Ammon's horn (tissue), 1 donor: ENCODE measurements at regions not wholly inside any gene's neighbourhood (a gene's known extent, or its start where the extent isn't known, plus 50 kb on each side); places are given as distances from the start of the nearest gene placed in this dataset.
"Not testable (repeated sequence)": the region's sequence is repeated elsewhere in the genome, so short reads cannot be mapped to it uniquely, and the experiment has no call there.

ENCODE experiments used
- DNase-seq: peaks from one replicate; pipeline ENCODE4 v3.0.0-alpha.2; 2016; ENCODE audit warnings: low spot score

DNA sequence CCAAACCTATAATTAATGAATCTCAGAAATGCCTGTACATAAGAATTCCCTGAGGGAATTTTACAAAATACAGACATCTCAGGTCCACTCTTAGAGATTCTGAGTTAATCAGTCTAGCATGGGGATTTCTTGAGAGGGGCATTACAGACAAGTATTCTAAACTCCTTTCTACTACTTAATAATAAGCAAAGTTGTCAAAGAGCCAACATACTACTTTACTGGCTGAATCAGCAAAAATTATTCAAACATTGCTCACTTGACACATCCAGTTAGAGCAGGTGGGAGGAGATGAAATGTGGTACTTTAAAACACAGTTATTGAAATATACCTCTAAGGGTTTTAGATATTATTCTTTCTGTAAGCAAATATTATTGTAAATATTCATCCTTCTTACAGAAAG, 1164.7 kb downstream of the CDY2B start:
- no peak for DNase-seq

DNA sequence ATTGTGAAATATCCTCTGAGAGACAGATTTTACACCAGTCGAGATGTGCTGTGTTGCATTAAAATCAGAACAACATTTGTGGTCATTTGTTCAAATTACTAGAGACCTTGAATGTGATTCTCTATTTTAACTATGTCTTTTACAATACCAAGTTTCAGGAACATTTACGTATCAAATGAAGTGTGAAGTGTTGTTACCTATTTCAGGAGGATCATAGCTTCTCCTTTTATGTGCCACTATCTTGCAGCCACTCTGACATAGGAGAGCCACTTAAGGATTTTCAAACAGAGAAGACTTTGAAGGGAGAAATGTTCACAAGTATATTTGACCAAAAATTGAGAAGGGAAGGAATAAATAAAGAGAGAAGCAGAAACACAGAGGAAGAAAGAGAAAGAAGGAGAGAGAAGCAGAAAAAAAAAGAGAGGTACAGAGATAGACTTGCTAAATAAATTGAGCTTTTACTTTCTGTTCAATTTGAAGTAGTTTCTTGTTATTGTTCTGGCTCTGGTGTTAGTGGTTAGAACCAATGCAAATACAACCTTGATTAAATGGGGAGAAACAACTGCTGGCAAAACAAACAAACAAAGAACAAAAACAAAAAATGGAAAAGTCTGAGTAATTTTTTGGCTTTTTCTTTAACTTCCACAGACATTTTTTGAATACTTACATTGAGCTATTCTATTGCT, 1206.8 kb downstream of the CDY2B start:
- no peak for DNase-seq

DNA sequence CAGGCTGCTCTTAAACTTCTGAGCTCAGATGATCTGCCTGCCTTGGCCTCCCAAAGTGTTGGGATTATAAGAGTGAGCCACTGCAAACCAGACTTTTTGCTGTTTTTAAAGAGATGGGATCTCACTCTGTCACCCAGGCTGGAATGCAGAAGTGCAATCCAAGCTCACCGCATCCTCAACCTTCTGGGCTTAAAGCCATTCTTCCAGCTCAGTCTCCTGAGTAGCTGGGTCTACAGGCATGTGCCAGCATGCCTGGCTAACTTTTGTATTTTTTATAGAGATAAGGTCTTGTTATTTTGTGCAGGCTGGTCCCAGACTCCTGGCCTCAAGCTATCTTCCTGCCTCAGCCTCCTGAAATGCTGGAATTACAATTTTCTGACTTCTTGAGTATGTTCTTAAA, 1211.6 kb downstream of the CDY2B start:
- no peak for DNase-seq

DNA sequence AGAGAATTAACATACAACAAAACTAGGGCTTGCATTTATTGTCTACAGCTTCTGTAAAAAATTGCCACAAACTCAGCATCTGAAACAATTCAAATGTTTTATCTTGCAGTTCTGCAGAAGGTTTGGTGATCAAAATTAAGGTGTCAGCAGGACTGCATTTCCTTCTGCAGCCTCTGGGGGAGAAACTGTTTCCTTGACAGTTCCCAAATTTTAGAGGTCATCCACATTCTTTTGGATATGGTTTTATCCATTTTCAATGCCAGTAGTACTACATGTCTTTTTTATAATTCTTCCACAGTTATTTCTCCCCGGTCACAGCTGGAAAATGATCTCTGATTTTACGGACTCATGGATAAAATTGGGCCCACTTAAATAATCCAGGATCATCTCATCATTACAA, 1217.3 kb downstream of the CDY2B start:
- DNase-seq = no peak

DNA sequence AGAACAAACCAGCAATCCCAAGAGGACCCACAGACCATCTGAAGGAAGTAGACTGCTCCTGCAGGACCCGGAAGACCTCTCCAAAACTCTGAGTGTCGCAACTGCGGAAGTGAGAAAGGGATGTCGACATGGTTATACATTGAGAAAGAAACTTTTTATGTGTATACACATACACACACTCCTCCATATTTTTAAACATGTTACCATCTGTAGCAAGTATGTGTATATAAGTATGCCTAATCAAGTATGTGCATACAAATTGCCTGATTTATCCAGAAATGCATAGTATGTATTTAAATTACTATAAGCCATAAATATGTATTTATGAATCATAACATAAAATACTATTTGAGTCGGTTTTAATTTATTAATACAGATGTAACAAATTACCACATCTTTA, 1220.7 kb downstream of the CDY2B start:
- no peak for DNase-seq

DNA sequence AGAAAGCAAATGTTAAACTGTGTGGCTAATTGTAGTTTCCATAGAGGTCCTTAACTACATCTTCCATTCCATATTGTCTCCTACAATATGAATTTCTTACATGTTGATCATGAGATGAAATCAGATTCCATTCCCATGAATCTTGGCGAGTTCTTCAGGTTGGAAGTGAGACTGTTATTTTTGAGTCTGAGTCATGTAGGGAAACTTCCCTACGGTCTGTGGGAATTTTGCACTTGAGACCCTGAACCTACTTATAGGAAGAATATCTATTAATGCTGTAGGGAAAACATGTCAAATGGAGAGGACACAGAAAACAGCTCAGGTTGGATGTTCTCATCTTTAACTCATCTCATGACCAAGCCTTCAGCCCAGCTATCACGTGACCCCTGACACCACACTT, 1226.0 kb downstream of the CDY2B start:
- no peak for DNase-seq

DNA sequence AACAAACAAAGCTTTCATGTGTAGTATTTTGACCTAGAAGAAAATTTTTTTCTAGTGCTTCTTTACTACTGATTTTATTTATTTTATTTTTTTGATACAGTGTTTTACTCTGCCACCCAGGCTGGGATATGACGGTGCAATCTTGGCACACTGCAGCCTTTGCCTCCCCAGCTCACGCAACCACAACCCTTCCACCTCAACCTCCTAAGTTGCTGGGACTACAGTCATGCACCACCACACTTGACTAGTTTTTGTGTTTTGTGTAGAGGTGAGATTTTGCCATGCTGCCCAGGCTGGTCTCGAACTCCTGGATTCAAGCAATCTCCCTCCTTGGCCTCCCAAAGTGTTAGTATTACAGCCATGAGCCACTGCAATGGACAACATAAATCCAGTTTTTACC, 1234.0 kb downstream of the CDY2B start:
- DNase-seq = no peak

DNA sequence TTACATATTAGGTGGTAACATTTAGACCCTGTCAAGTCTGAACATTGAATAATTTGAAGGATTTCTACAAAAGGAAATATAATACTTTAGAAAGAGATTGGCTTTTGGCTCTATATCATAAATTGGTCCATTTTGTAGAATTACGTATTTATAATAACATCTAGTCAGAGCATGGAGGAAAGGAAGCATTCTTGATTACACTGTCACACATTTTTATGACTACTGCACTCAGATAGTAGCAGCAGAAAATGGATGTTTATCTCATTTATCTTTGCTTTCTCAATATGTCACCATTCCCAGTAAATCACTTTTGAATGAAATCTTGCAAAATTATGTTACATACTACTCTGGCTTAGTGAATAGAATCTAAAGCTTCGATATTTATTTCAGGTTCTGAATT, 1234.6 kb downstream of the CDY2B start:
- DNase-seq = no peak

DNA sequence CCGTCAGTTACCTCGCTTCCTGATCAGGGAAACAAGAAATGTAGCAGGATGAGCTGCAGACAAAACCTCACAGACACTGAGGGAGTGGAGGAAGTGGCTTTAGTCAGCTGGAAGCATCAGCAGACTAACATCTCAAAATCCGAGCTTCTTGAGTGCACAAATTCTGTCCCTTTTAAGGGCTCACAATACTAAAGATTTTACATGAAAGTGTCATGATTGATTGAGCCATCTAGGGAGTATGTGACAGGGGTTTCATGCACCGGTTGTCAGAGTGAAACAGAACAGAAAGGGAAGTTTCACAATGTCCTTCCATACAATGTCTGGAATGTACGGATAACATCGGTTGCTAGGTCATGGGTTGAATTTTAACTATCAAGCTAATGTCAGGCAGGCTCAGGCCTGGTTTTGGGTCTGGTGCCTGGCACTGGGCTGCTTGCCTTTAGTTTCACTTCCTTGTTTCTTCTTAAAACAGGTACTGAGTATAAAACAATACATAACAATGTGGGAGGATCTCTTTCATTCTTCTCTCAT, 1235.7 kb downstream of the CDY2B start:
- DNase-seq = no peak

DNA sequence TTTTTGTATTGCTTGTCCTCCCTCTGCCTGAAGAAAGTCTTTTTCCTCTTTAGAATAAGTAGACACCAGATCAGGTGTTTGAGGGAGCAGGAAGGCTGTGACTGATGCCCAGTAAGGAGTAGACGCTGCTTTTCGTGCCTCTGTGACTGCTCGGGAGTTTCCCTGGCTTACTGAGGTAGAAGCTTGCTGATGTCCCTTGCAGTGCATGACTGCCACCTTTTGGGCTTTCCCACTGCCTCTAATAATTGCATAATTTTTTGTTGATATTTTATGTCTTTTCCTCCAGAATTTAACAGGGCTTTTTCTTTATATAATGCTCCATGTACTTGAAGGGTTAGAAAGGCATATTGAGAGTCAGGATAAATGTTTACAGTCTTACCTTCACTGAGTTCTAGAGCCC, 1240.2 kb downstream of the CDY2B start:
- peak; percentile 47 for DNase-seq

DNA sequence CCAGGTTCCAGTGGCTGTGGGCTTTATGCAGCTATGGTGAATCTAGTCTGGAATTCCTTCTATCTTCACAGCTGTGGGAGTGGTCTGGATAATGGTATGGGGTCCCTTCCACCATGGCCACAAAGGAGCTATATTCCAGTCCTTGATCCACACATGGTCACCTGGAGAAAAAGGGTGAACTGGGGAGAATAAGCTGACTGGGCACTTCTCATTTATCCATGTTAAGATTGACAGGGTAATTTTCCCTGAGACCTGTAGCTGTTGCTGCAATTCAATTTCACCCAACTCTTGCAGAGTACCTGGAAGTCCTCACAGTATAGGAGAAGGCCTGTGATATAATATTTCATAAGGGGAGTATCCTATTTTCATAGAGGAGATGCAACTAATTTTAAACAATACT, 1241.3 kb downstream of the CDY2B start:
- not testable (repeated sequence) for DNase-seq

DNA sequence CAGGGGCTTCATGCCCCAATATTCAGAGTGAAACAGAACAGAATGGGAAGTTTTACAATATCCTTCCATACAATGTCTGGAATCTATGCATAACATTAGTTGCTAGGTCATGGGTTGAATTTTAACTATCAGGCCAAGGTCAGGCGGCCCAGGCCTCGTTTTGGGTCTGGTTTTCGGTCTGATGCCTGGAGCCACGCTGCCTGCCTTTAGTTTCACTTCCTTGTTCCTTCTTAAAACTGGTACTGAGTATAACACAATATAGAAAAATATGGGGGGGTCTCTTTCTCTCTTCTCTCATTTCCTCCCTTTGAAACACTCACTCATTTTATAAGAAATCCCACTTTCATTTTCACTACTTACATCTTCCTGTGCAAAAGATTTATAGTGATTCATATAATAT, 1243.8 kb downstream of the CDY2B start:
- no peak for DNase-seq

DNA sequence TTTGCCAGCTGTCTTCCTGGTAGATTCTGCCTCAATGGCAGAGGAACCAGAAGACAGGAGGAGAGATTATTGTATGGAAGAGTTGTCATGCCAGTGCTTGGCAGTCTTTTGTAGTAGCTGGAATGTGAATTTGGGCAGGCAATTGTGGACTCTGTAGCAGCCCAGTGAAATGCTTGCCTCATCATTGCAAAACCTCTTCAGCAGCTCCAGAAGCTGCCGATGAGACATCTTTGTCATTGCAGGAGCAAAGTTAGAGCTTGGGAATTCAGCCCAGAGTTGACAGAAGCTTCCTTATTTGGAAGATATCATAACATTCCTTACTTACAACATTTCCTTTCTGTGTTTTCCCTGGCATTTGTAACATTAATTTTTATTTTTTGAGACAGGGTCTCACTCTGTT, 1250.9 kb downstream of the CDY2B start:
- DNase-seq = no peak

DNA sequence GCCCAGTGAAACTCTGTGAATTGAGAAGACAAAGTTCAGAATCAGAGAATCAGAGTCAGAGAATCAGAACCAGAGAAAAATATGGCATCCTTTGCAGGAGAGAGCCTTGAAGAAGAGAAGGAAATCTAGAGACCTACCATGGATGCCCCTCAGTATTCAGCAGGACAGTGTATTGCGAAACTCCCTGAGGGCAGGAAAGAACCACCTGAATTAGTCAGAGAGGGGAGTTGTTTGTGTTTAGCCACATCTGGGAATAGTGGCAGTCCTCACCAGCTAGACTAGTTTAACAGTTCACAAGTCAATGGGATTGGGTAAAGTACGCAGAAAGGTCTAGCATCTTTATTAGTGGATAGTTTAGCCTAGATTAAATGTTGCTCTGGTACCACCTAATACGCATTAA, 1252.9 kb downstream of the CDY2B start:
- DNase-seq = no peak

DNA sequence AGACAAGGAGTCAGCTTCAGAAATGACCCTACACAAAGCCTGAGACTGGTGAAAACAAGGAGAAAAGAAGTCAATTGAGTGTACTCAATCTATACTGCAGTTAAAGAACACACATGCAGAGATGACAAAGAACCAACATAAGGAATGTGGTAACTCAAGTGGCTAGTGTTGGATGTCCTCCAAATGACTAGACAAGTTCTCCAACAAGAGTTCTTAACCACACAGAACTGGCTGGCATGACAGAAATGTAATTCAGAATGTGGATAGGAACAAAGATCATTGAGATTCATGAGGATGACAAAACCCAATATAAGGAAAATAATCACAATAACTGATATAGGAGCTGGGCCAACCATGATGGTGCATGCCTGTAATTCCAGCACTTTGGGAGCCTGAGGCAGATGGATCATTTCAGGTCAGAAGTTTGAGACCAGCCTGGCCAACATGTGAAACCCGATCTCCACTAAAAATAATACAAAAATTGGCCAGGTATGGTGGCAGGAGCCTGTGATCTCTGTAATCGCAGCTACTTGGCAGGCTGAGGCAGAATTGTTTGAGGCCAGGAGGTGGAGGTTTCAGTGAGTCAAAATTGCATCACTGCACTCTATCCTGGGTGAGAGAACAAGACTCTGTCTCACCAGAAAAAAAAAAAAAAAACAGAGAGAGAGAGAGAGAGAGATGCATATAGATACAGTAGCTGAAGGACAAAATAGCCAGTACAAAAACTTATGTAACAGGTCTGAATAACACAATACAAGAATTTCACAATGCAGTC, 1263.6 kb downstream of the CDY2B start:
- no peak for DNase-seq

DNA sequence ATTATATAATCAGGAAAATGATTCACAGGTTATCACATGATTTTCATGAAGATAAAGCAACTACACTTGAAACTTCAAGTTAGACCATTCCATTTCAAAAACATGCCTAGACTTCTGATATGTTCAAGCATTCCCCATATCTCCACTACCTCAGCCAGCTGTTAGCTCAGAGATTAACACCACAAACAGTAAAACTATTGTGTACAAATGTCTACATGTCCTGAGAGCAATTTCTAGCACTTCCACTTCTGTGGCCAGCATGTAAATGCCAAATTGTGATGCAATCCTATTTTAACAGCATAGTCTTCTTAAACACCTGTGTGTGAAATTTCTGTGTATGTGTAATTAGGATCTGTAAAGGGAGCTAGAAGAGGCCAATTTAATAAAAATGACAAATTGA, 1271.3 kb downstream of the CDY2B start:
- DNase-seq = no peak

DNA sequence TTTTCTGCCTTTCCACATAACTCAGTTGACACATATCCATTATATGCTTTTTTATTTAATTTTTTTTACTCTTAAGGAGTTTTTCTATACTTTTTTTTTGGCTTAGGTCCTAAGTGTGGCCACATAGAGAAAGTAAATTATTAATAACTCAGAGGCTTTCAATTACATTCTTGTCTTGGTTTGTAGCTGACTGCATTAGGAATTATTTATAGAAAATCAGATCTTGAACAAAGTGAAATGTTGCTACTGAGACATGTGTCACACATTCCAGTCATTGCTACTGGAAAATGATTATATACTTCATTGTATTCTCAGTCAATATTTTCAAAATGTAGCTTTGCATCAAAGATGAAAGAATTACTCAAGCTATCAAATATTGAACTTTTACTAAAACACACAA, 1277.9 kb downstream of the CDY2B start:
- DNase-seq = no peak

DNA sequence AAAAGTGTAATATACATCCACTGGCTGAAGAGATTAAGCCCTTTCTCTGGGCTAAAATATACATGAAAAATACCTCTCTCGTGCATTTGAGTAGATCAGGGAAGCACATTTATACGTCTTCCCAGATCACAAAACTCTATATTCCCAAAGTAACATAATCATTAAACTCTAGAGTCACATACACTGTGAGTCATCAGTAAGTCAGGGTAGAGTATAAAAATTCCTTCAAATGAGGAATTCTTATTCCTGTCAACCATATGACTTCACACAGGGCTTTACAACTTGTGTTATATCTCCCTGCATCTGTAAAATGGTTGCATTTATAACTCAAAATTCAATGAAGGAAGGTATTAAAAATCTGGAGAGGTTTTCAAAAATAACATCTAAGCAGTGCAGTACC, 1278.4 kb downstream of the CDY2B start:
- no peak for DNase-seq

DNA sequence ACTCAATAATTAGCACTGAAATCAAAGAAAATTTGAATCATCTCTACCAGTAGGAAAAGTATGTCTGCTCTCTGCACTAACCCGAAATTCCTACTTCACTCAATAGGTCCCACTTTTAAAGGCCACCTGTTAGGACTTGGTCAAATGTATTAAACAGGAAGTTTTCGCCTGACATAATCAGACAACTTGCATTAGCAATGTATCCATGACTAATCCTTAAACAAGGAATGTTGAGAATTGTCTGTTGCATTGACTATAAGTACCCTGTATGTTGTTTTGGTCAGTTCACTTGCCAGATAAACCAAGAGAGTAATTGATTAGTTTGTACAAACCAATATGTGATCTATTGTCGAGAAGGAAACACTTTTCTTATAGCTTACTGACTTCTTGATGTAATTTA, 1308.0 kb downstream of the CDY2B start:
- DNase-seq = no peak

DNA sequence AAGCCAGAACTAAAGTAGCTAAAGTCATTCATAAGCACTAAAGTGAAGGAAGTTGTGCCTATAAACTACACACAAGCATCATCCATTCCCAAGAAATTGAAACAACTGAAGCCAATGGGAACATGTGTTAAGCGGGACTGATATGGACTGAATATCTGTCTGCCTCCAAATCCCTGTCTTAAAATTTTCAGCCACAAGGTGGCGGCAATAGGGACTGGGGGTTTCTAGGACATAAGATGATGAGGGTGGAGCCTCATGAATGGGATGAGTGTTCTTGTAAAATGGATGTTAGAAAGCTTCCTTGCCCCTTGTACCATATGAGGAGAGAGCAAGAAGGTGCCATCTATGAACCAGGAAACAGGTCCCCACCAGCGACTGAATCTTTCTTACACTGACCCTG, 1317.5 kb downstream of the CDY2B start:
- DNase-seq = no peak

DNA sequence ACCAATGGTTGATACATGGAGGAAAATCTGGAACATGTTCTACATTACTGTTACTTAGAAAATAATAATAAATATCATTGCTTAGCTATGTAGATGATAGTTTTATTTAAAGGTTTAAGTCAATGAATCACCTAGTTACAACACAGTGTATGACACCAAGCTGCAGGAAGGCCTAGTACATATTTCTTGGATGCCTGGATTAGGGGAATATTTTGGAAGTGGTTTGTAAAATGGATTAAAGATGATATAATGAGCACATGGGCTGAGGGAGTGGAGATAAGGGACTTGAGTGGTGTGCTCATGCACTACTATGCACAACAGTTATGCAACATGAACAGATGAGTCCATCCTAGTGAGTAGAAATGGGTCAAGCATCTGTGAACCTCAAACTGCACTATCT, 1358.0 kb downstream of the CDY2B start:
- DNase-seq = no peak

DNA sequence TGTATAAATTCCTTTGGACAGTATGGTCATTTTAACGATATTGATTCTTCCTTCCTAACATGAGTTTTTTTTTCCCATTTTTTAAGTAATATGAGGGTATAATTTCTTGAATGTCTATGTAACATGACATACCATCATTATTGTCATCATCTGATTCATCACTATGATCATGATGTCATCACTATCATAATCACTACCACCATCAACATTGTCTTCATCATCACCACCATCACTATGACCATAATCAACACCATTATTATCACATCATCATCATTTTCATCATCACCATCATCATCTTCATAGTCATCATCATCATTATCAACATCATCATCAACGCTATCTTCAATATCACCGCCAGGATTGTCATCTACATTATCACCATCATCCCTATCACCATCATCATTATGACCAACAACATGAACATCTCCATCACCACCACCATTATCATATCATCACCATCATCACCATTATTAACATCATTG, 1377.2 kb downstream of the CDY2B start:
- no peak for DNase-seq

DNA sequence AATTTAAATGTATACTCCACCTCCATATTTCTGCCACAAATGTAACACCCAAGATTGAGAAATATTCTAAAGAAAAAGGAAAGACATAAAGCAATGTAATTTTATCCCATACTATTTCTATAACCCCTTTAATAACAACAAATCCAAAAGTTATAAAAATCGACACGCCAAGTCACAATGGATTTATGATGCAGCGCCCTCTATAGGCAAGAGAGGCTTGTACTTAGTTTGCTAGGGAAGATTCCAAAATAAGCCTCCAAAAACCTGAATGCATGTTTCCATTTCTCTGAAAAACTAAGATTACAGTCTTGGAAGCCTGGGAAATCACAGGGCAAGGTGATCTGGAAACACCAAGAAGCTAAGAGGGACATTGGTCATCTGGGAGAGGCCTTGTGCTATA, 1389.3 kb downstream of the CDY2B start:
- DNase-seq = no peak
